Uterus (tissue), 2 donors: ENCODE measurements at regions not wholly inside any gene's neighbourhood (a gene's known extent, or its start where the extent isn't known, plus 50 kb on each side); places are given as distances from the start of the nearest gene placed in this dataset.

ENCODE experiments used
- POLR2A ChIP-seq, 2 donors: fragments of 450-650 bp; IDR thresholded peaks; one replicate each; pipeline ENCODE4 v1.6.1; 2016; ENCODE audit warnings: antibody characterized with exemption in 2 of 2, mild to moderate bottlenecking in 1 of 2, moderate library complexity in 1 of 2
- TF ChIP-seq, protein P1 (sequence below), 4 experiments: fragments of 200-600 bp in 2 of 4; fragments of 450-650 bp in 2 of 4; sonication (generic) in 2 of 4; IDR thresholded peaks; one replicate each; pipeline ENCODE4 v1.5.1; 2016 to 2019; ENCODE audit warnings: antibody characterized with exemption in 4 of 4, mild to moderate bottlenecking in 2 of 4, moderate library complexity in 1 of 4

DNA sequence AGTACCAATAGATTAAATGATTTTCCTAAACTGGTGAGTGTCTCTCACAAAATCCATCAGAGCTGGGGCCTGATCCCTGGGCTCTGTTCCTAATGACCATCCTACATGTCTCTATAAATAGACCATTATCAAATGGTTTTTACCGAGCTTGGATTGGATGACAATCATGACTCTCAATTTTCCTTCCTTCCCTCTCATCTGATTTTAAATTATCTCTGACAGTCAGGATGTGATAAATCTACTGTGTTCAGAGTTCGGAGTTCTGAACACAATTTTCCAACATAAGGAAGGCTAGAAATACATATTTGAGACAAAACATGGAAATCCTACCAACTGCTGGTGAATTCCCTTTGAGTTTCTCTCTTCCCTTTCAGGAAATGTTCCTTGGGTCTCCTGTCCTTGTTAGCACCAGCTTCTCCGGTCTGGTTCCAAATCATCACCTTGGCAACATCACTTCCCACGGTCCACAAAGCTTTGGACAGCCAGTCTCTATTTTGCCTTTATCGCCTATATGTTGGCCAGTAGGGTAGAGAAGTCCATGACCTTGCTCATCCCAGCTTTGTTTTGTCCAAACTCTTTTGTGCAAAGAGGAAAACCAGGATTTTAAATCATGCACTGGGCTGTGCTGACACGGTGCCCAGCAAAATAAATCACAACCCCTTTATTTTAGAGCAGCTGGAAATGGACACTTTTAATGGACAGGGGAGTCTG, 139.6 kb upstream of the ITGA6 start:
- TF ChIP-seq, protein P1, sequence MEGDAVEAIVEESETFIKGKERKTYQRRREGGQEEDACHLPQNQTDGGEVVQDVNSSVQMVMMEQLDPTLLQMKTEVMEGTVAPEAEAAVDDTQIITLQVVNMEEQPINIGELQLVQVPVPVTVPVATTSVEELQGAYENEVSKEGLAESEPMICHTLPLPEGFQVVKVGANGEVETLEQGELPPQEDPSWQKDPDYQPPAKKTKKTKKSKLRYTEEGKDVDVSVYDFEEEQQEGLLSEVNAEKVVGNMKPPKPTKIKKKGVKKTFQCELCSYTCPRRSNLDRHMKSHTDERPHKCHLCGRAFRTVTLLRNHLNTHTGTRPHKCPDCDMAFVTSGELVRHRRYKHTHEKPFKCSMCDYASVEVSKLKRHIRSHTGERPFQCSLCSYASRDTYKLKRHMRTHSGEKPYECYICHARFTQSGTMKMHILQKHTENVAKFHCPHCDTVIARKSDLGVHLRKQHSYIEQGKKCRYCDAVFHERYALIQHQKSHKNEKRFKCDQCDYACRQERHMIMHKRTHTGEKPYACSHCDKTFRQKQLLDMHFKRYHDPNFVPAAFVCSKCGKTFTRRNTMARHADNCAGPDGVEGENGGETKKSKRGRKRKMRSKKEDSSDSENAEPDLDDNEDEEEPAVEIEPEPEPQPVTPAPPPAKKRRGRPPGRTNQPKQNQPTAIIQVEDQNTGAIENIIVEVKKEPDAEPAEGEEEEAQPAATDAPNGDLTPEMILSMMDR (IDR thresholded peaks at IDR 0.05): no peak
- TF ChIP-seq POLR2A (IDR thresholded peaks at IDR 0.05): no peak
